ENCODE measurements at regions not wholly inside any gene's neighbourhood (a gene's known extent, or its start where the extent isn't known, plus 50 kb on each side); places are given as distances from the start of the nearest gene placed in this dataset.

GRCh38 chr4:103478210-103478609, 241.6 kb downstream of the TACR3 start:
- no peak overlapping the region for H3K4me3 ChIP-seq (ENCODE audit: insufficient read depth, low read depth, low read length)
- 70 to 75% methylated on average over 1 of the region's 1 CpG for WGBS, 2 experiments

DNA sequence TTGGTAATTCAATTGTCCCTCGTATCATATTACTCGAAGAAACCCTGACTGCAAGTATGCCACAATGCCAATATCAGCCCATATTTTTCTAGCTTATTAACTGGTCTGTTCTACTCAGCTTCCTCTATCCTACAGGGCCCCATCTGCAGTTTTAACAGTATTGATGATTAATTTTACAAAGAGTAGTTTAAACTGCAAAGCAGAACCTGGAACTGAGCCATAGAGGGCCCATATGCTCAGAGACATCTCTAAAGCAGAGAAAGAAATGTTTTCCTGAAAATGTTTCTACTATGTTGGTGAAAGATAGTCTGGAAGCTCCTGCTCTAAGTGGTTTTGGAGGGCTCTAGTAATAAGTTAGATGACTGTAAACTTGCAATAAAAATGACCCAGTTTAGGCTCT, 259.4 kb upstream of the CENPE start:
- Histone ChIP-seq H3K4me1 (ENCODE audit: control insufficient read depth, insufficient read depth, low read length) (no peaks in the 10 kb centered on the region), H3K27ac (ENCODE audit: insufficient read depth, low read depth, low read length, poor library complexity, severe bottlenecking) (no peak overlapping the region), H3K36me3 (ENCODE audit: control insufficient read depth, insufficient read depth, low read length) (no peaks in the 10 kb centered on the region), H3K9me3 (ENCODE audit: control insufficient read depth, low read length) (no peaks in the 10 kb centered on the region), H3K27me3 (ENCODE audit: control insufficient read depth, insufficient read depth, low read length, poor library complexity, severe bottlenecking) (no peaks in the 10 kb centered on the region), H3K4me3 (ENCODE audit: insufficient read depth, low read depth, low read length) (no peak overlapping the region)
- 84 to 89% methylated on average over 2 of the region's 2 CpGs for WGBS, 2 experiments

More at GRCh38 chr4:103478210-103478609, 241.6 kb downstream of the TACR3 start:
- Histone ChIP-seq H3K27me3 (ENCODE audit: control insufficient read depth, insufficient read depth, low read length, poor library complexity, severe bottlenecking) (no peaks in the 10 kb centered on the region), H3K27ac (ENCODE audit: insufficient read depth, low read depth, low read length, poor library complexity, severe bottlenecking) (no peak overlapping the region), H3K9me3 (ENCODE audit: control insufficient read depth, low read length) (no peaks in the 10 kb centered on the region), H3K4me1 (ENCODE audit: control insufficient read depth, insufficient read depth, low read length) (no peaks in the 10 kb centered on the region), H3K36me3 (ENCODE audit: control insufficient read depth, insufficient read depth, low read length) (no peaks in the 10 kb centered on the region)

DNA sequence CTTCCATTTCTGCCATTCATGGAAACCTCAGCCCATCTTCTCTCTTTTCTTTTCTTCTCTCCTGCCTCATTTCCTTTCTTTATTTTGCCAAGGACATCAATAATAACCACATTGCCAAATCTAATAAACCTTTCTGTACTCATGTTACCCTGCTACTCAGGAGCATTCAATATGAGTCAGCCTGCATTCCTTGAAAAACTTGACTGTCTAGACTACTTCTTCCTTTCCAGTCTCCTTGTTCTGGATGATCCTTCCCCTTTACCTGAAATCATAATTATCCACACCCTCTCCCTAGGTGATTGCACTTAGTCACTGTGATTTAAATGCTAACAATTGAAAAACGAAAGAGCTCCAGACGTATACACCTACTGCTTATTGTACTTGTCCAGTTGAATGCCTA, 253.2 kb upstream of the CENPE start:
- Histone ChIP-seq H3K4me1 (ENCODE audit: control insufficient read depth, insufficient read depth, low read length) (no peaks in the 10 kb centered on the region), H3K4me3 (ENCODE audit: insufficient read depth, low read depth, low read length) (no peak overlapping the region), H3K36me3 (ENCODE audit: control insufficient read depth, insufficient read depth, low read length) (no peaks in the 10 kb centered on the region), H3K9me3 (ENCODE audit: control insufficient read depth, low read length) (no peaks in the 10 kb centered on the region), H3K27me3 (ENCODE audit: control insufficient read depth, insufficient read depth, low read length, poor library complexity, severe bottlenecking) (no peaks in the 10 kb centered on the region), H3K27ac (ENCODE audit: insufficient read depth, low read depth, low read length, poor library complexity, severe bottlenecking) (no peak overlapping the region)
- 93 to 95% methylated on average over 2 of the region's 2 CpGs for WGBS, 2 experiments

DNA sequence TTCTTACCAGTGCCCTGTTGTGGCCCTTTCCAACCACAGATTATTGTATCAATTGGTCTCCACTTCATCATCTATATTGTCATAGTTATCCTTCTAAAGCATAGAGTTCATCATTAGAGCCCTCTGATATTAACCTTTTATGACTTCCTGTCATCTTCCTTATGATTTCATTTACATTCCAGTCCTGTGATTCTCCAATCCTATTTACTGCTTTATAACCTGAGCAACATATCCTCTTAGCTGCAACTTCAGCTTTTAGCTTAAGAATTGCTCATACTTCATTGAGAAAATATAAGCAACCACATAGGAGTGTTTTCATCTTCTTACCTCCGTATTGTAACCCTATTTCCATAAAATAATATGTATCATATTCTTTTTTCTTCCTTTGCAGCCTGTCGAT, 252.6 kb upstream of the CENPE start:
- no peaks in the 10 kb centered on the region for H3K27me3 ChIP-seq (ENCODE audit: control insufficient read depth, insufficient read depth, low read length, poor library complexity, severe bottlenecking)
- no peak overlapping the region for H3K4me3 ChIP-seq (ENCODE audit: insufficient read depth, low read depth, low read length)
- H3K27ac ChIP-seq (ENCODE audit: insufficient read depth, low read depth, low read length, poor library complexity, severe bottlenecking) = no peak overlapping the region

GRCh38 chr4:103449296-103450023, 251.3 kb upstream of the CENPE start:
- no peaks in the 10 kb centered on the region for H3K36me3 ChIP-seq (ENCODE audit: control insufficient read depth, insufficient read depth, low read length)
- H3K27me3 ChIP-seq (ENCODE audit: control insufficient read depth, insufficient read depth, low read length, poor library complexity, severe bottlenecking) = no peaks in the 10 kb centered on the region
- no peaks in the 10 kb centered on the region for H3K4me1 ChIP-seq (ENCODE audit: control insufficient read depth, insufficient read depth, low read length)
- no peaks in the 10 kb centered on the region for H3K9me3 ChIP-seq (ENCODE audit: control insufficient read depth, low read length)
- no peak overlapping the region for H3K27ac ChIP-seq (ENCODE audit: insufficient read depth, low read depth, low read length, poor library complexity, severe bottlenecking)
- H3K4me3 ChIP-seq (ENCODE audit: insufficient read depth, low read depth, low read length) = no peak overlapping the region
- WGBS, 2 experiments = 88 to 93% methylated on average over 2 of the region's 2 CpGs

More for the DNA sequence above, 252.6 kb upstream of the CENPE start:
- H3K4me1 ChIP-seq (ENCODE audit: control insufficient read depth, insufficient read depth, low read length) = no peaks in the 10 kb centered on the region
- 94 to 100% methylated on average over 2 of the region's 2 CpGs for WGBS, 2 experiments
- H3K36me3 ChIP-seq (ENCODE audit: control insufficient read depth, insufficient read depth, low read length) = no peaks in the 10 kb centered on the region
- no peaks in the 10 kb centered on the region for H3K9me3 ChIP-seq (ENCODE audit: control insufficient read depth, low read length)

GRCh38 chr4:103445377-103445776, 247.2 kb upstream of the CENPE start:
- Histone ChIP-seq H3K4me1 (ENCODE audit: control insufficient read depth, insufficient read depth, low read length) (no peaks in the 10 kb centered on the region), H3K27ac (ENCODE audit: insufficient read depth, low read depth, low read length, poor library complexity, severe bottlenecking) (no peak overlapping the region), H3K9me3 (ENCODE audit: control insufficient read depth, low read length) (no peaks in the 10 kb centered on the region), H3K27me3 (ENCODE audit: control insufficient read depth, insufficient read depth, low read length, poor library complexity, severe bottlenecking) (no peaks in the 10 kb centered on the region), H3K4me3 (ENCODE audit: insufficient read depth, low read depth, low read length) (no peak overlapping the region), H3K36me3 (ENCODE audit: control insufficient read depth, insufficient read depth, low read length) (no peaks in the 10 kb centered on the region)
- 94 to 100% methylated on average over 1 of the region's 1 CpG for WGBS, 2 experiments

- Histone ChIP-seq H3K4me3 (ENCODE audit: insufficient read depth, low read depth, low read length) (no peak overlapping the region), H3K27me3 (ENCODE audit: control insufficient read depth, insufficient read depth, low read length, poor library complexity, severe bottlenecking) (no peaks in the 10 kb centered on the region), H3K36me3 (ENCODE audit: control insufficient read depth, insufficient read depth, low read length) (no peaks in the 10 kb centered on the region), H3K4me1 (ENCODE audit: control insufficient read depth, insufficient read depth, low read length) (no peaks in the 10 kb centered on the region), H3K9me3 (ENCODE audit: control insufficient read depth, low read length) (no peaks in the 10 kb centered on the region), H3K27ac (ENCODE audit: insufficient read depth, low read depth, low read length, poor library complexity, severe bottlenecking) (no peak overlapping the region)
- WGBS, 2 experiments = 96 to 100% methylated on average over 3 of the region's 3 CpGs
Observed at GRCh38 chr4:103443324-103443723, 245.2 kb upstream of the CENPE start.

GRCh38 chr4:103429283-103429682, 231.1 kb upstream of the CENPE start:
- Histone ChIP-seq H3K4me1 (ENCODE audit: control insufficient read depth, insufficient read depth, low read length) (peaks cover 6% of the 10 kb centered on the region), H3K27ac (ENCODE audit: insufficient read depth, low read depth, low read length, poor library complexity, severe bottlenecking) (no peak overlapping the region), H3K4me3 (ENCODE audit: insufficient read depth, low read depth, low read length) (no peak overlapping the region), H3K36me3 (ENCODE audit: control insufficient read depth, insufficient read depth, low read length) (no peaks in the 10 kb centered on the region), H3K27me3 (ENCODE audit: control insufficient read depth, insufficient read depth, low read length, poor library complexity, severe bottlenecking) (no peaks in the 10 kb centered on the region), H3K9me3 (ENCODE audit: control insufficient read depth, low read length) (no peaks in the 10 kb centered on the region)
- WGBS, 2 experiments = 4 to 9% methylated on average over 7 of the region's 7 CpGs

GRCh38 chr4:103425406-103425805, 227.3 kb upstream of the CENPE start:
- H3K27me3 ChIP-seq (ENCODE audit: control insufficient read depth, insufficient read depth, low read length, poor library complexity, severe bottlenecking) = no peaks in the 10 kb centered on the region
- 89 to 97% methylated on average over 1 of the region's 1 CpG for WGBS, 2 experiments
- no peak overlapping the region for H3K4me3 ChIP-seq (ENCODE audit: insufficient read depth, low read depth, low read length)
- H3K27ac ChIP-seq (ENCODE audit: insufficient read depth, low read depth, low read length, poor library complexity, severe bottlenecking) = no peak overlapping the region
- no peaks in the 10 kb centered on the region for H3K36me3 ChIP-seq (ENCODE audit: control insufficient read depth, insufficient read depth, low read length)
- peaks cover 6% of the 10 kb centered on the region for H3K4me1 ChIP-seq (ENCODE audit: control insufficient read depth, insufficient read depth, low read length)
- no peaks in the 10 kb centered on the region for H3K9me3 ChIP-seq (ENCODE audit: control insufficient read depth, low read length)

GRCh38 chr4:103424853-103425252, 226.7 kb upstream of the CENPE start:
- Histone ChIP-seq H3K27ac (ENCODE audit: insufficient read depth, low read depth, low read length, poor library complexity, severe bottlenecking) (no peak overlapping the region), H3K4me1 (ENCODE audit: control insufficient read depth, insufficient read depth, low read length) (peaks cover 6% of the 10 kb centered on the region), H3K4me3 (ENCODE audit: insufficient read depth, low read depth, low read length) (no peak overlapping the region), H3K9me3 (ENCODE audit: control insufficient read depth, low read length) (no peaks in the 10 kb centered on the region), H3K36me3 (ENCODE audit: control insufficient read depth, insufficient read depth, low read length) (no peaks in the 10 kb centered on the region), H3K27me3 (ENCODE audit: control insufficient read depth, insufficient read depth, low read length, poor library complexity, severe bottlenecking) (no peaks in the 10 kb centered on the region)
- WGBS, 2 experiments = 29 to 38% methylated on average over 2 of the region's 2 CpGs

All from ectodermal cell (in vitro differentiated cells).